GM19193 (cell line): ENCODE measurements at regions not wholly inside any gene's neighbourhood (a gene's known extent, or its start where the extent isn't known, plus 50 kb on each side); places are given as distances from the start of the nearest gene placed in this dataset.

Experiments
- POLR2A ChIP-seq: IDR thresholded peaks from 4 replicates; pipeline ENCODE4 v1.6.1; 2011; ENCODE audit not compliant: insufficient read depth, insufficient read length; ENCODE audit errors: extremely low read depth

DNA sequence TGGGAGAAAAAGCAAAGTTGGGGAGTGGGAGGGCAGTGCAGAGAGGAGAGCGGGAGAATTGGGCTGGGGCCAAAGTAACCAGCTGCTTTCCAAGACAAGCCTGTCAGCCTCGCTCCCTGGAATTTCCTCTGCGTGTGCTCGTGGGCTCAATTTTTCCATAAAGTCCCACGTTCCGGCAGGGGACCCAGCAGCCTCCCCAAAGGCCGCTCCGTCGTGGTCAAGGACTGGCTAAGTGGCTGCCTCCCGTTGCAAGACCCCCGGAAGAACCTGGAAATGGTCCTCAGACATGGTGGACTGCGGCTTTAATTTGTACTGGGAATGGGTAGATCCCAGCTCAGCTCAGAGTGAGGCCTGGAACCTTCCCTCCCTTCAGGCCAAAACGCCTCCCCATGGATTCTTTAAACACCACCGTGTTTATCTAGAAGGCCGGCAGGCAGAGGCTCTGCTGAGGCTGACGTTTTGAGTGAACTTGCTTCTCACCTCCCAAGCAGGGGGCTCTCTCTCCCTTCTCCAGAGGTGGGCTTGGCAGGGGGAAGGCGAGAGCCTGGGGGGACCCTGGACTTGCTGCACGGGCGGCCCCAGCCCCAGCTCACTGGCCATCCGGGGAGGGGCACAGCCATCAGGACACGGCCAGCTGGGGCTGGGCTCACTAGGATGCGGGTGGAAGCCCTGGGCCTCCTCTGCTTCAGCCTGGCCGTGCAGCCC, 190.0 kb downstream of the C16orf95 start:
- no peak for TF ChIP-seq POLR2A

DNA sequence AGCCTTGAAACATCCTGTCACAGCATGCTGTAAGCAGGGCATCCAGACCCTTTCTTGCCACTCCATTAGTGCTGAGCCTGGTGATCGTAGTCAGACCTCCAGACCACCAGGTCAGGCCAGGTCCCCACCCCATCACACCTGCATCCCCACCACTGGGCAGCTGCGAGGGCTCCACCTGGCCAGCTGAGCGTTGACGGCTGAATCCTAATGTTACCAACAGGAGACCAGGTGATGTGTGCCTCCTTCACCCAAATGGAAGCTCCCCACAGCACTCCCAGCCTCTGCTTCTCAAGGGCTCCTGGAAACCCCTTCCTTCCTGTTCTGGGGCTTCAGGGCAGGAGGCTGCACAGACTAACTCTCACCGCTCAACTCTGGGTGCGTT, 189.4 kb downstream of the C16orf95 start:
- TF ChIP-seq POLR2A: no peak

DNA sequence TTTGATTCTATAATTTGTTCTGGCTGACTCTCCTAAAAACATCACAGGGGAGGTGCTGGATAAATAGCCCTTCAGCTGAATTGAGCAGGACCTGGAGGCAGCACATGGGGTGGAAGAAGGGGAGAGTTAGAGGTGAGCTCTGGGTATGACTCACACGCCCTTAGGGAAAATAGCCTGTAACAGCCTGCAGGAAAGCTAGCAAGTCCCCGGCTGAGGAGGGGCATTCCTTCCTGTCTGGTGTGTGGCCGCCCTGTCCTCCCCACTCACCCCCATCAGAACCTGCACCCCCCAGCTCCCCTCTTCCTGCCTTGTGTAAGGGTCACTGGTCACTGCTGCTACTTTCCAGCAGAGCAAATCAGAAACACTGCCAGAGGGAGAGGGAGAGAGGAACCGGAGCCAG, 187.4 kb downstream of the C16orf95 start:
- TF ChIP-seq POLR2A: no peak

DNA sequence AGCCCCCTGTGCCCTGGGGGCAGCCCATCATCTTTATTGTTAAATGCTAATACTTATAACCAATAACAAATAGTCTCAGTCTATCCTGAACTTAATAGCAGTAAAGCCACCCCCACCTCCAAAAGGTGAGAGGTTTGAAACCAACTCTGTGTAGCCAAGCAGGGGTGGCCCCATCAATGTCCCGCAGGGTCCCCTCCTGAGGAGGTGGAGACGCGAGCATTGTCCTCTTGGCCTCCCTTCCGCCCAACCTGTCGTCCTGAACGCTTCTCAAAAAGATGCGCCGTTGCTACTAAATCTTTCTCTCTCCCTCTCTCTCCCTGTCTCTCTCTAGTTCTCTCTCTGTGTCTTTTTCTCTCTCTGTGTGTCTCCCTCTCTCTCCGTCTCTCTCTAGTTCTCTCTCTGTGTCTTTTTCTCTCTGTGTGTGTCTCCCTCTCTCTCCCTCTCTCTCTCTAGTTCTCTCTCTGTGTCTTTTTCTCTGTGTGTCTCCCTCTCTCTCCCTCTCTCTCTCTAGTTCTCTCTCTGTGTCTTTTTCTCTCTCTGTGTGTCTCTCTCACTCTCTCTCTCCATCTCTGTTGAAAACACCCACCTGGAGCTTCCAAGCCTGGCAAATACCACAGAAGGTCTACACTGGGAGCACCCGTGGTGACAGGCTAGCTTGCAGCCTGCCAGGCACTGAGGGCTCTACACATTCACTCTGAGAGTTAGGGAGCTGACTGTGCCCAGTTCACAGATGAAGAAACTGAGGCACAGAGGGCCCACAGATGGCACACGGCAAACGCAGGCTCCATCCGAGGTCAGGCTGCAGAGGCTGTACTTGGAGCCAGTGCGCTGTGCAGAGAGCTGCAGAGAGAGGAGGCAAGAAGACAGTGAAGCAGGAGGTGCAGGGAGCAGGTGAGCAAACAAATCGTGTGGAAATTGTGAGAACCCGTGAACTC, 185.9 kb downstream of the C16orf95 start:
- TF ChIP-seq POLR2A: no peak

DNA sequence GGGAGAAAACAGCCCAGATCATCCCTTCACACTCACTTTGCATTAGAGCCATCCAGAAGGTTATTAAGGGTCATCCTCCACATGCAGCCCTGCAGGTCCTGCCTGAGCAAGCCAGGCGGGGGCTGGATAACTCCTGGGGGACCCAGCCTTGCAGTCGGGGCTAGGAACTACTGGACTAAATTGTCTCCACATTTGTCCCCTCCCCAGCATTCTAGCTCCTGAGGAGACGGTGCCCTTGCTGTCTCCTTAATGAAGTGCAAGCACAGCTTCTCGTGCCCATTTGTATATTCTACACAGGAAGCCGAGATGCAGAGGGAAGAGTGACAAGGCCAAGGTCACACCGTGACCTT, 185.2 kb downstream of the C16orf95 start:
- no peak for TF ChIP-seq POLR2A

DNA sequence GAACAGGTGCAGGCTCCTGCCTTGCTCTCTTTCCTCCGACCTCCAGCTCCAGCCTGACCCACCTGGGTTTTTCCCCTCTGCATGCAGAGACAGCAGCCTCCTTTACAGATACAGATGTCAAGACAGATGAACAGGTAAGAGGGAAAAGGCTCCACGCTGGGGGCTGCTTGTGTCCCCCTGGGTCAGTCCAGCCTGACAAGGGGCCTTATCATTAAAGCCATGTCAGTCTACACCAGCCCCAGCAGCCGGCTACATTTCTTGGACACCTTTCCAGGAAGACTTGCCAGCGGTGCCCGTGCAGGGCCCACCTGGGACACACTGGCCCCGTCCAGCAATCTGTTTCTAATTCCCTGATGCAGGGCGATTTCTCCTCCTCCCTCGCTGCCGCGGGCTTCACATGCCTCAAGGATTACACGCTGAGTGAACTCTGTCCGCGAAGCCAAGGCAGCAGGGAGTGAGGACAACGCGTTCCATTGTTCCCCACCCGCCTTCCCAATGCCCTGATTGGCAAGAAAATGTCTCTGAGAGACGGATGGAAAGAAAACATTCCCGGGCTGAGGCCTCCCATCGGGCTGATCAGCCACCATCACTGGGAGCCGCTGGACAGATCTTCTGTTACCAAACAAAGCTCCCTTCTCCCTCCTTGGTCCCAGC, 184.7 kb downstream of the C16orf95 start:
- no peak for TF ChIP-seq POLR2A

DNA sequence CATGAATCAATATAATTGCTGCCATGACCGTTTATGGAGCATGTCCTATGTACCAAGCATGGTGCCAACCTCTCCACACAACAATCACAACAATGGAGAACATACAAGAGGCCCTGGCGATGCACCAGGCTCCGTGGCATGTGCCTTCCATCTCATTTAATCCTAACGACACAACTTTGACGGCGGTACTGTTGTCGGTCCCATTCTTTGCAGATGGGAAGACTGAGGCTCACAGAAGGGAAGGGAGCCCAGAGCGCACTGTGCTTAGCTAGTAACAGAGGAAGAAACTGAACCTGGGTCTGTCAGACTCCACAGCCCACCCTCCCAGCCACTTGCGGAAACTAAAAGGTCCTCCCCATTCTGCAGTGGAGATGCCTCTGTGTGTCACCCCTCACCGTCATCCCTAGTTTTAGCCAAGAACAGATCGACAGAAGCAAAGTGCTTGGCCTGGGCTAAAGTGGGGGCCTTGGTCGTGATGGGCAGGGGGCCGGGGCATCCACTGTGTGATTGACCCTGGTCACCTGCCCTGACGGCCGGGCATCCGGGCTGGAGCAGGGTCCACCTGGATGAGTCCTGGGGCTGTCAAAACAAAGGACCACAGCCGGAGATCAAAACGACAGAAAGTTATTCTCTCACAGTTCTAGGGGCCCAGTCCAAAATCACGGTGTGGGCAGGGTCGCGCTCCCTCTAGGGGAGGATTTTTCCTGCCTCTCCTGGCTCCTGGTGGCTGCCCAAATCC, 183.9 kb downstream of the C16orf95 start:
- no peak for TF ChIP-seq POLR2A

DNA sequence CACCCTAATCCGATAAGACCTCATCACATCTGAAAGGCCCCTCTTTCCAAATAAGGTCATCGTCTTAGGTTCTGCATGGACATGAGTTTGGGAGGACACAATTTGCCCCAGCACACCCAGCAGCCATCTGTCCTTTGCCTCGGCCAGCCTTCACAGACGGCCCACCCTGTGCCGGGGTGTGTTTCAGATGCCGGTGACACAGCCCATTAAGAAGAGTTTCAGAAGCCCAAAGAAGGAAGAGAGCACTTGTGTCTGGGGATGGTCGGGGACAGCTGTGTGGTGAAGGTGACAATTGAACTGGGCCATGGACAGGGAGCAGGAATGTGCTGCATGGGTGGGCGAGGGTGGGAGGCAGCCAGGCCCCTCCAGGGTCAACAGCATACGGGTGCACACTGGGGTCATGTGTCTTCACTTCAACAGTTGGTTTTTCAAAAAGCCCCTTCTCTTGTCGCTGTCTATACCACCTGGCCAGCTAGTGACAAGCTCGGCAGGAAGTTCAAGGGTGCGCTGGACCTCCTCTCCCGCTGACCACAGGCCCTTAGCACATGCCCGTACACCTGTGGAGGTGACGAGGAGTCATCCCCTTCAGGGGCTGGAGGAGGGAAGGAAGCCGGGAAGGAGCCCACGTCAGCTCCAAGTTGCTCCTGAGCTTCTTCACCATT, 183.1 kb downstream of the C16orf95 start:
- TF ChIP-seq POLR2A: no peak

DNA sequence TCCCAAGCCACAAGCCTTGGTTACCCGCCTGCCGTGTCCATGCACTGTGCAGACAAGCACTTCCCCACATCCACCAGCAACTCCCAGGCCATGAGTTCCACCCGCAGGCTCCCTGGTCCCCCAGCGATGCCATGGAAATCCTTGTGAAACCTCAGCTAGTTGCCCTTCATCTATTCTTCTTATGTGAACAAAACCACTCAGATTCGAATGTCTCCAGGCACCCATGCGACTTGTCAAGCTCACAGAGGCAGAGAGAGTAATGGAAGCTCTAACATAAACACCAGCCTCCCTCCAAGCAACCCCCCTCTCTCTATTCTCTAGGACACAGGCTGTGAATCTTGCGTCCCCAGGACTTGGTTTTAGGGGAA, 182.6 kb downstream of the C16orf95 start:
- no peak for TF ChIP-seq POLR2A

DNA sequence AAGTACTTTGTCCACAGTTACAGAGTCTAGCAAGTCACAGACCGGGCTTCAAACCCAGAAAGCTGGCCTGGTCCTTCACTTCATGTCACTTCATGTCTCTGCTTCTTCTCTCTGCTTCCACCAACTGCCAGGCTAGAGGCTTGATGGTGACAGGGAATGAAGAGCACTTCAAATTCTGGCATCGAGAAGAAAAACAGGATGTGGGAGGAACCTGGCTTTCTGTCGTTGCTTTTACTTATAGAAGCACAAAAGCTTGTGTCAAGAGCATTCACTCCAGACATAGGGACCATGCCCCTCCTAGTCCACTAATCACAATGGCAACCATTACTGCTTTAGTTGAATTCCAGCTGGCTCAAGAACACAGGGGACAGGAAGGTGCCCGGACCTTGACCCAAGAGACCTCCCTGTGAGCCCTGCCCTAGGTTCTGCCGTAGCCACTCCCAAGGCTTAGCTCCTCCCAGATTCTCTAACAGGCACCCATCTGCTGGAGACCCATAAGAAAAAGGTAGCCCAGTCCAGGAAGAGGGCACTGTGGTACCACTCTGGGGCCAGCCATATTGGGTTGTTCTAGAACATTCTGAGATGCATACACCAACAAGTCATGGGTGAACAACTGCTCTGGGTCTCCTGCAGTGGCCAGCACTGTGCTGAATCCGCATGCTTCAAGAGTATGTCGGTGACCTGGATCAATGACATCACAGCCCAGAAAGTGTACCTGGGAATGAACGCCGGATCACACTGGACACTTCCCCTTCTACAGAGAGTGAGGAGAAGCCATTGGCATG, 181.8 kb downstream of the C16orf95 start:
- TF ChIP-seq POLR2A: no peak

DNA sequence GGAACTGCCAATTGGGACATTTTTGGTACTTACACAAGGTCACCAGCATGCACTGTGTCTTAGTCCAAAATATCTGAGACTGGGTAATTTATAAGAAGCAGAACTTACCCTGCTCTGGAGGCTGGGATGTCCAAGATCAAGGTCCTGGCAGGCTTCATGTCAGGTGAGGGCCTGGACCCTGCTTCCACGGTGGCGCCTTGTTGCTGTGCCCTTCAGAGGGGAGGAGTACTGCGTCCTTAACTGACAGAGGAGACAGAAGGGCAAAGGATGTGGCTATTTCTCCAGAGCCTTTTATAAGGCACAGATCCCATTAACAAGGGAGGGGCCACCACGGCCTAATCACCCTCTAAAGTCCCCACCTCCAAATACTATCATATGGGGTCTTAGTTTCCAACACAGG, 178.9 kb downstream of the C16orf95 start:
- no peak for TF ChIP-seq POLR2A

DNA sequence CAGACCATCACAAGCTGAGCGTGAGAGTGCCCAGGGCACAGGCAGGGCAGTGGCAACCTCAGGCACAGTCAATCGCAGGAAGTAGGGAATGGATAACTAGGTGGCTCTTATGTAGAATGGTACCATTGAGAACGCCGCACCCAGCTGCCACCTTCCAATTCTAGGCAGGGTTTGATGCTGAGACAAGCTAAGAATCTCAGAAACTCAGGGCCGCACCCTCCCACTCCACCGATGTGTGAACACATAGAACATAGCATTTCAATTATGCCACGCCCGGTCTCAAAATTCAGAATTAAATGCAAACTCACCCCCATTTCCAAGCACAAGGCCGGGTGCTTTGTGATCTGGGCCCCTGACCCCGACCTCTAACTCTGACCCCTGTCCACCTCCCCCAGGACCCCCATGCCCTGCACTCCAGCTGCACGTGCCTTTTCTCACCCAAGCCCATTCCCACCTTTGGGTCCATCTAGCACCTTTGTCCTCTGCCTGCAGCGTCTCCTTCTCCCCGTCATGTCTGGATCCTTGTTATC, 178.4 kb downstream of the C16orf95 start:
- TF ChIP-seq POLR2A: no peak
